AG10803 (cell line): ENCODE measurements at regions not wholly inside any gene's neighbourhood (a gene's known extent, or its start where the extent isn't known, plus 50 kb on each side); places are given as distances from the start of the nearest gene placed in this dataset.
A peak's percentile ranks its signal among the peaks of the same experiment; 100 is the strongest.

Experiments used
- DNase-seq: peaks from one replicate; pipeline ENCODE4 v3.0.0; 2010; ENCODE audit warnings: low read depth
- H3K4me3 ChIP-seq: 2 replicates; pipeline ENCODE4 v1.5.1; 2011; ENCODE audit warnings: mild to moderate bottlenecking, low read length, control low read depth
- CTCF ChIP-seq: conservative IDR thresholded peaks from 2 replicates; pipeline ENCODE4 v1.5.1; 2011; ENCODE audit warnings: mild to moderate bottlenecking, low read length, control low read depth, inconsistent platforms

- TF ChIP-seq CTCF = no peak
- no peak for DNase-seq
- no peak overlapping the region for H3K4me3 ChIP-seq
Observed at GRCh38 chr5:30042677-30043076, 1150.8 kb upstream of the CDH6 start.

- no peak for DNase-seq
- no peak for TF ChIP-seq CTCF
Observed at GRCh38 chr5:30041831-30042385, 1151.6 kb upstream of the CDH6 start.

GRCh38 chr5:30041291-30041690 lies 1152.2 kb upstream of the CDH6 start:
- DNase-seq = no peak
- H3K4me3 ChIP-seq = no peak overlapping the region
- TF ChIP-seq CTCF = no peak

More at GRCh38 chr5:30041831-30042385, 1151.6 kb upstream of the CDH6 start:
- H3K4me3 ChIP-seq = no peak overlapping the region

- H3K4me3 ChIP-seq = no peak overlapping the region
- peak; percentile 22 for DNase-seq
- peak; percentile 49 for TF ChIP-seq CTCF
Observed at GRCh38 chr5:30040488-30041118, 1152.9 kb upstream of the CDH6 start.

GRCh38 chr5:30039379-30039778 lies 1154.1 kb upstream of the CDH6 start:
- H3K4me3 ChIP-seq = no peak overlapping the region
- TF ChIP-seq CTCF = no peak
- DNase-seq = no peak

GRCh38 chr5:30034870-30035269 lies 1158.6 kb upstream of the CDH6 start:
- no peak overlapping the region for H3K4me3 ChIP-seq
- no peak for TF ChIP-seq CTCF

GRCh38 chr5:30030101-30030500 lies 1163.4 kb upstream of the CDH6 start:
- H3K4me3 ChIP-seq = no peak overlapping the region
- no peak for DNase-seq

More at GRCh38 chr5:30034870-30035269, 1158.6 kb upstream of the CDH6 start:
- no peak for DNase-seq

More at GRCh38 chr5:30030101-30030500, 1163.4 kb upstream of the CDH6 start:
- TF ChIP-seq CTCF = no peak
